Mucosa of gallbladder (tissue), 1 donor: ENCODE measurements at regions not wholly inside any gene's neighbourhood (a gene's known extent, or its start where the extent isn't known, plus 50 kb on each side); places are given as distances from the start of the nearest gene placed in this dataset.
A peak's percentile ranks its signal among the peaks of the same experiment; 100 is the strongest.
"Not testable (repeated sequence)": the region's sequence is repeated elsewhere in the genome, so short reads cannot be mapped to it uniquely, and the experiment has no call there.

Experiments
- DNase-seq: peaks from one replicate; pipeline ENCODE4 v3.0.0-alpha.2; 2020; ENCODE audit warnings: low spot score
- donor health status: DM: no; HTN: no; CAD: no.

DNA sequence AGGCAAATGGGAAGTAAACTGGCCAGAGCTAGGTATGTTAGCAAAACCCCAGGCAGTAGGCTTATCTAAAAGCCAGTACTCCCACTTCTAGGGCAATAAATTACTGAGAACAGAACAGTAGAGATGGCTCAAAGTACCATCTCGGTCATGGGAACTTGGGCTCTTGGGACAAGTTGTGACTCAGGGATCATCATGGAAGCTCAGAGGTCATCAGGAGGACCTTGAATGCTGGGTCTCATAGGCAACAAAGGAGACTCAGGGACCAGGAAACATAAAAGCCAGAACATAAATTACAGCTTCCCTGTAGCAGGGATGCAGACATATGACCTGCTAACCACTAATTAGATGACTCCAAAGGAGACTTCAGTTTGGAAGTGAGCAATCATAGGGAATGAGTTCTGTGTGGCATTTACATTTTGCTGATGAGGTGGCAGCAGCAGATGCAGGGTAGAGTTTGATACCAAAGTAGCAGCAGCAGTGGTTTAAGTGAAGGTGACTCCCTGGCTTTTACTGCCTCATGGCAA lies 97.6 kb upstream of the SCAF11 start:
- no peak for DNase-seq

DNA sequence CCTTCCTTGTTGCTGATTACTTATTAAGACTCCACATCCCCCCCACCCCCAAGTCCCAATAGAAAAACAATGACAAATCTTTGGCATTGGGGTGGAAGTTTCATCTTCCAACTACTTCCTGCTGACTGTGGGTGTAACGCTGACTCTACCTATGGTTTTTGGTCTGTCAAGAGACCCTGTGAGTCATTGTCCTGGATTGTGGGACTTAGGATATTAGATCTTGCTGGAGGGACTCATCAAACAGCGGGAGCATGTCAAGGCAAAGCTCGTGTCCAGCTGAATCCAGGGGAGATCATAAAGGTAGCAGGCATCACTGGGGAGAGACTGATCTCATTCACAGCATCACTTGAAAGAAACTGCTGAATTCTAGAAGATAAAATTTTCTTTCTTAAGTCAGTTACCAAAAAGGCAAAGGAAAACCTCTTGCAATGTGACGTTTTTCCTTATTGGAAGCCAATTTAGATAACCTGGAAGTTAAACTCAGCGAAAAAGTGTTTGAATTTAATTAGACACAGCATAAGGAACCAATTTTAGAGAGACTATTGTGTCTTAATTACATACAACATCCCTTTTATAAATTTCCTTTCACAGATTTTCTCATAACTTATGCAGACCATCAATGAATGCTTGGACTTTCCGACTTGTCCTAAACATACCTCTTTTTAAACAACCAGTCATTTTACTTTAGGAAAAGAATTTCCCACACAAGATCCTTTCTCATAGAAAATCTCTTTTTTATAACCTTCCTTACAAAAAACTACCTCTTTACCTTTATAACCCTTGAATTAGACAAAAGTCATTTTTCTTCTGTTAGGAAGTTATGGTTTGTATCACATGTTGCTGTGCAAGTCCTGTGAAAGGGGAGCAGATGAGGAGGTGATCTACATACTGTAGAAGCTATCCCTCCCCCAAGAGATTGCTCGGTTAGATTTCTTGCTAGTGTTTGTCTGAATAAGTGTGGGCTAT lies 94.6 kb upstream of the SCAF11 start:
- no peak for DNase-seq

DNA sequence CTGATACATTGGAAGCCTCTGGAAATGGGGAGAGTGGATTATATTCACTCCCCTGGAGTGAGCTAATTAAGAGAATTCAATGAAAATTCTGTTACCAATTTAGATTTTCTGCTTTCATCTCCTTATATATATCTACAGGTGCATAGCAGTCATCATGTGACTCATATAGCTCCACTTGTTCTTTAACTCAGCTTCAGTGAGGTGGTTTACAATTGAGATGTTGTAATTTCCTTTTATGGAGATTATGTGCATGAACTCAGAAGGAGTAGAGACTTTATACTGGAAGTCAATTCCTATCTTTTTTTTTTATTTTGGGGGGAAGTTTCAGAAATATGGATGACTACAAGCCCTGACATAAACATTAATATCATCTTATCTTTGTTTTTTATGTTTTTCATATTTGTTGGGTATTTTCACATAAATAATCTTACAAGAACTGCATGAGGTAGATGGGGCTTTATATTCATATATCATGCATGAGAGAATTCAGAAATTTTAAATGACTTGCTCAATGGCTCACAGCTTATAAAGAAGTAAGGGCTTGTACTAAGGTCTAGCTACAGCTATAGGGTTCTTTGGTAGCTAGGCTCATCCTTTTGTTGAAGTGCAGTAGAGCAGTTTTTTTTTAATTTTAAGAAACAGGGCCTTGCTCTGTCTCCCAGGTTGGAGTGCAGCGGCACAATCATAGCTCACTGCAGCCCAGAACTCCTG lies 92.3 kb upstream of the SCAF11 start:
- DNase-seq: no peak

DNA sequence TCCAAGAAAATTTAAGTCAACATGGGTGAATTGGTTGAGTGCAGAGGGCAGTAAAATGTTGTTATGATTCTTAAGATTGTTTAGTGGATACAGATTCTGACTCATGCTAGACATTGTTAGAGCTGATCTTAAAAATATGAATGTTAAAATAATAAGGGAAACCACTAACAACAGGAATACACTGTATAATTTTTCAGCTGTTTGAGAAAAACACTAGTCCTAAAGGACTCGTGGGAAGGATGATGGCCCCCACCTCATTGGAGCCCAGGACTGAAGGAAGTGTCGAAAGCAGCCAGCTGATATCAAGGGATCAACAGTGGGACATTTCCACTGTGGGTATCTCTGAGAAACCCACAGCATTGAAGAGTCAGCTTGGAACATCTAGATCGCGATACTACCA lies 82.9 kb upstream of the SCAF11 start:
- no peak for DNase-seq

DNA sequence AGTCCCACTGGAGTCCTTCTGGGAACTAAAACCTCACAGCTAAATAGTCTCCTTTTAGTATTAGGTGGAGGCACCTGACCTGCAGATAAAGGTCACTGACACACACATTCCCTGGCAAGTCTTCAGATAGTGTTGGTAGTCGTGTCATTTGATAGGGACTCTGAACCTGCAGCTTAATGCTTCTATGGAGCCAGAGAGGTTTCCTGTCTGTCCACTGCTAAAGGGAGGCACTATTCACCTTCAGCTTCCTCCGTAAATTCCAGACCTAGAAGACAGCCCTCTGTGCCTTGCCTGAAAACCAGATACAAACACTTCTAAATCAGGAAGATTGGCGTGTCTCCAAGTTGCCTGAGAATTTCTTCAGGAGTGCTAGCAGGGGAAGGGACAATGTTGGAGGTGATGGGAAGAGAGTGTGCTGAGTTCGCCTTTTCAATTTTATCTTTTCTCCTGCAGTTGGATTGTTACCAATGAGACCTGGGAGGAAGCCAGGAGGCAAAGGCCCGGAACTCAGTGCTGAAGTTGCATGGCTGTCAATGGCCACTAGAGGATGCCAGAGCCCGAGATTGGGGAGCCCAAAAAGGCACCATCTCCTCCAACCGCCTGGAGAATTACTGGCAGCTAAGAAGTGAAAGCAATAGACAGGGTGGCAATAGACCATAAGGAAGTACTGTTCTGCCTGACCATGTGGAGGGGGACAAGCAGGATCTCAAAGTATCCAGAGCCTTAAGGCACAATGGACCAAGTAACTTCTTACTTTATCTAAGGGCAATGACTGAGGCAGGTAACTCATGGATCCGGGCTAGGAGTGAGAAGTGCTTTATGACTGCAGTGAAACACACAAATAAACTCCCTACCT lies 81.6 kb upstream of the SCAF11 start:
- DNase-seq: peak; percentile 78

DNA sequence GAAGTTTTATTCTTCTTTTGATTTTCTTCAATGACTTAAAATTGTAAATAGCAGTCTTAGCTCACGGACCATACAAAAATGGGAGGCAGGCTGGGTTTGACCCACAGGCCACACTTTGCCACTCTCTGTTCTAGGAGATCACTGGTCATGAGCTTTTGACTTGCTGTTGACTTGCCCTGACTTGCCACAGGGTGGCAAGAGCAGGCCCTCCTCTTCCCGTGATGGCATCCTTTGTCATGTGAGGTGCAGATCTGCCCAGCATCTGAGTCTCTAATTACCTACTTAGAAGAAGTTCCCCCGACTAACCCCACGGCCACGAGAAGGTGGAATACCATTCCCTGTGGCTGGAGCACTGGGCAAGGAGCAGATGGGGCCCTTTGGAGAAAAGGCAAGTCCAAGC lies 81.0 kb upstream of the SCAF11 start:
- no peak for DNase-seq

DNA sequence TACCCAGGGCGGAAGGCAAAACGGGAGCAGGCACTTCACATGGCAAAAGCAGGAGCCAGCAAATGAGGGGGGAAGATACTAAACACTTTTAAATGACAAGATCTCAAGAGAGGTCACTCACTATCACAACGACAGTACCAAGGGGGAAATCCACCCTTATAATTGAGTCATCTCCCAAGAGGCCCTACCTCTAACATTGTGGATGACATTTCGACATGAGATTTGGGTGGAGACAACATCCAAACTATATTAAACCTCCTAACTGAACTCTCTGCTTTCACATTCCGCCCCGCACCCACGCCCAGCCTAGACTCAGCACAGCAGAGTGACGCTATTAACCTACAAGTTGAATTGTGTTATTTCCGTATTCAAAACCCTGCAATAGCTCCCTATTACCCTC lies 76.7 kb upstream of the SCAF11 start:
- no peak for DNase-seq

DNA sequence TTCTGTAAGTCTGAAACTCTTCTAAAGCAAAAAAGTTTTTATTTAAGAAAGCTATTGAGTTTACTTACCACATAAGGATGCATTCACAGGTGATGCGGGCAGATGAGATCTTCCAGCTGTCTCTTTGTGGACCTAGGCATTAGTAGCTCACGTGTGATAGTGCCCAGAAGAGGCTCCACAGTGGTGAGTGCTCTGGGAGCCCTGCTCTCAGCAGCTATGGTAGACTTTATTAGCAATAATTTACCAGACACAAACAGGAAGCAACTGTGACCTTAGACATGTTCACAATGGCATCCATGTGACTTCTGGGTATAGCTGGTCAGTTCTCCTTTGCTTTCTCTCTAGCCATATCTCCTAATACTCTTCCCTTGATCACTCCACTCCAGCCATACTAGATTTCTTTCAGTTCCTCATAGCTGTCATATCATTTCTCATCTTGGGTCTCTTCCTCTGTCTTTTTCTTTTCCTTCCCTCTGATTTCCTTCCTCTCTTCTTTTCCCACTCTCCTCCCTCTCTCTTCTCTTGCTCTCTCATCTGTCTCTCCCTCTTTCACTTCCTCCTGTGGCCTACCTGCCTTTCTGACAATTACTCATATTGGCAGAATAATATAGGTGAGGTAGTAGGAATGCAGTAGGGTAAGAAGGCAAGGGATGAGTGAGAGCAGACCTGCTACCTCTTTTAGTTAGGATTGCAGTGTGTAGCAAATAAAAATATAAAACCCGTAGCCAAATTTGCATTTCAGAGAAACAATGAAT lies 75.2 kb upstream of the SCAF11 start:
- no peak for DNase-seq

DNA sequence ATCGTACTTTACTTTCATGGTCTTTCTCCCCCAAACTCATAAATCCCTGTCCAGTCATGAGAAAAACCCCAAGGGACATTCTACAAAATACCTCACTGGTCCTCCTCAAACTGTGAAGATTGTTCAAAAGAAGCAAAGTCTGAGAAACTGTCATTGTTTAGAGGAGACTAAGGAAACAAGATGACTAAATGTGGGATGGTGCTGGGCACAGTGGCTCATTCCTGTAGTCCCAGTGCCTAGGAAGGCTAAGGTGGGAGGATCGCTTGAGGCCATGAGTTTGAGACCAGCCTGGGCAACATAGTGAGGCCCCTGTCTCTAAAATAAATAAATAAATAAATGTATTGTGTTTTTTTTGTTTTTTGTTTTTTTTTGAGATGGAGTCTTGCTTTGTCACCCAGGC lies 74.2 kb upstream of the SCAF11 start:
- no peak for DNase-seq

DNA sequence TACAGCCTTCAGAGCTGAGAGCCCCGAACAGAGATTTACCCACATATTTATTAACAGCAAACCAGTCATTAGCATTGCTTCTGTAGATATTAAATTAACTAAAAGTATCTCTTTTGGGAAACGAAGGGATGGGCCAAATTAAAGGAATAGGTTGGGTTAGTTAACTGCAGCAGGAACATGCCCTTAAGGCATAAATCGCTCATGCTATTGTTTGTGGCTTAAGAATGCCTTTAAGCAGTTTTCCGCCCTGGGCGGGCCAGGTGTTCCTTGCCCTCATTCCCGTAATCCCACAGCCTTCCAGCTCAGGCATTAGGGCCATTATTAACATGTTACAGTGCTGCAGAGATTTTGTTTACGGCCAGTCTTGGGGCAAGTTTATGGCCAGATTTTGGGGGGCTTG lies 68.3 kb upstream of the SCAF11 start:
- DNase-seq: not testable (repeated sequence)

DNA sequence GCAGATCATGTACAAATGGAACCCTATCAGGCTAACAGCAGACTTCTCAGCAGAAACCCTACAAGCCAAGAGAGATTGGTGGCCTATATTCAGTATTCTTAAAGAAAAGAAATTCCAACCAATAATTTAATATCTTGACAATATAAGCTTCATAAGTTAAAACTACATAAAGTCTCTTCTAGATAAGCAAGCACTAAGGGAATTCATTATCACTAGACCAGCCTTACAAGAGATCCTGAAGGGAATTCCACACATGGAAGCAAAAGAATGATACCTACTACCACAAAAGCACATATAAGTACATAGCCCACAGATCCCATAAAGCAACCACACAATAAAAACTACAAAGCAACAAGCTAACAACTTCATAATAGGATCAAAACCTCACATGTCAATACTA lies 60.4 kb upstream of the SCAF11 start:
- no peak for DNase-seq

DNA sequence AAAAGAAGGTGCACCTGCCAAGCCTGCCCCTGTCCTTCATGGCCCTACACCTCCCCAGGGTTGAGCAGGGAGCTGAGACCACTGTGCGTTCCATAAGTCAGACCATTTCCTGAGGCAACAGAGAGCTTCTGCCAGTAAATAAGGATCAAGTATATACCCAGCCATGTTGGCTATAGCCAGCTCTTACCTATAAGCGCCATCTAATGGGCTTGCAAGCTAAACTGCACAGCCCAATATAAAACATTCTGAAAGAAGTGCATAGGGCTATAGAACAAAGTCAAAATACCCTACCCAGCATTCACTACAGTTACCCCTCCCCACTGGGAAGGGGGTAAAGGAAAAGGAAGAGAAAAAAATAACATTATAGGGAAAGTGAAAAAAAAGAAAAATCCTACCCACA lies 59.3 kb upstream of the SCAF11 start:
- no peak for DNase-seq

DNA sequence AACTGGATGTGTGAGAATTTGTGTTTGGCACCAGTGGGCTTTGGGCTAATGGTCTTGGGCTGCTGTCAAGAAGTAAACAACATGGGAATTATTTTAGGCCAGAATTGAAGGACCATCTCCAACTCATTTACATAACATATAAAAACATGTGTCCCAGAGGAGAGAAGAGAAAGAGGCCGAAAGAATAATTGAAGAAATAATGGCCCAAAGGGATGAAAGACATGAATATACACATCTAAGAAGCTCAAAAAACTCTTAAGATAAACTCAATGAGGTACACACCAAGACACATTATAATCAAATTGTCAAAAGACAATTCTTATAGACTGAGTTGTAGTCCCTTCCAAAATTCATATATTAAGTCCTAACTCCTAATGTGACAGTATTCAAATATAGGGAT lies 56.1 kb upstream of the SCAF11 start:
- DNase-seq: no peak

DNA sequence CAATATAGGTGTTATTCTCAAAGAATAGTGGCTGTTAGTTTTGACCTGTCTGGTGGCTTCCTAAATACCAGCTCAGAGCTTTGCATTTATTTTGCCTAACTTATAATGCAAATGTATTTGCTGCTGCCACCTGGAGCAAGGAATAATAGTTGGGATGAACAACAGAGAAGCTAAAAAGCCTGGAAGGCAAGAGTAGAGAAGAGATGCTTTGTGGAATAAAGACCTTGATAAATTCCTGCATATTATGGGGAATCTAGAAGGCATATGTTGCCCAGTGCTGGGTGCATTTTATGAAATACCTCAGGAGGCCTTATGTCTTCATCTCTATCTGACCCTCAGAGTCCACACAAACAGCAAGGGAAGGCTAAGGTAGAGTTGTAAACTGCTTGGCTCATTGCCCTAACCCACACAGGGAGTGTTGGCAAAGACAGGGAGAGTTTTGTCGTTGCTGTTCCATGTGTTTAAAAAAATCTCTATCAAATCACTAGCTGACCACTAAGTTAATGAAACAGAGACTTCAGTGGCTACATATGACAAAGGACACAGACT lies 53.7 kb upstream of the SCAF11 start:
- DNase-seq: no peak
